Gastrocnemius medialis (tissue), 4 donors: ENCODE measurements at regions not wholly inside any gene's neighbourhood (a gene's known extent, or its start where the extent isn't known, plus 50 kb on each side); places are given as distances from the start of the nearest gene placed in this dataset.

Source experiments
- CTCF ChIP-seq, 5 experiments: fragments of 450-650 bp in 3 of 5; fragments of 200-600 bp in 2 of 5; sonication (generic) in 2 of 5; IDR thresholded peaks in 4 of 5; conservative IDR thresholded peaks in 1 of 5; 1 replicate in 4 of 5; 2 replicates in 1 of 5; pipeline ENCODE4 v1.5.1; 2016 to 2019; ENCODE audit warnings: antibody characterized with exemption in 5 of 5, mild to moderate bottlenecking in 3 of 5, moderate library complexity in 3 of 5
- POLR2A ChIP-seq, 2 donors: fragments of 450-650 bp; IDR thresholded peaks; one replicate each; pipeline ENCODE4 v1.6.1; 2017; ENCODE audit warnings: antibody characterized with exemption in 2 of 2, mild to moderate bottlenecking in 2 of 2, moderate library complexity in 2 of 2

DNA sequence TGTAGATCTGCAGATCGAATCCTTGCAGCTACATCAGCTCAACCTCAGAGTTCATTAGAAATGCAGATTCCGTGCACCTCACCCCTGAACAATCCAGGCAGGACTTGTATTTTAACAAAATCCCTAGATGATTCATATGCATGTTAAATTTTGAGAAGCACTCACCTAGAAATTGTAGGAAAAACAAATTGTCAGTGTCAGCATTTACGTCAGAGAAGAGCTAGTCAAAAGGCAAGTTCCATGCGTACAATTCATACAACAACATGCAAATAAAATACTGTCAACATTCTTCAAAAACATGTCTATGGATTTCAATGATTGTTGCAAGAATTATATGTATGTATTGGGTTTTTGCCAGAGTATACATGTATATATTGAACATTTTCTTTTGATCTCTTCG, 504.5 kb downstream of the NLGN4X start:
- TF ChIP-seq CTCF (IDR thresholded peaks at IDR 0.05 in 4 of 5, conservative IDR thresholded peaks at IDR 0.05 in 1 of 5) (no peak), POLR2A (IDR thresholded peaks at IDR 0.05) (no peak)
